ENCODE measurements at regions not wholly inside any gene's neighbourhood (a gene's known extent, or its start where the extent isn't known, plus 50 kb on each side); places are given as distances from the start of the nearest gene placed in this dataset.

DNA sequence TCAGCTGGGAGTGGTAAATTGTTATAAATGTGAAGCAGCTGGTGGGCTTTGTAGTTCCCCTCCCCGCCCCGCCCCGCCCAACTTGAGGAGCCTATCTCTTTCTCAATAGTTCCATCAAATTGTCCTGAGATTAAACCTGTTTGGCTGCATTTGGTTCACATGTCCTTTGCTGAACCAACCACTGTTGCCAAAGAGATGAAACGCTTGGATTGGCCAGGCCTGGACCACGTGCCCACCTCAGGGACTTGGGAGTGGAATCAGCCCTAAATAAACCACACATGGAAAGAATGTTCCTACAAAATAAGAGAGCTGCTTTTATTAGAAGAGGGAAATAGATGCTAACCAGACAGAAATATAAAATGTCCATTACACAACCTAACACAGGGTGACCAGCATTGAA is 424.9 kb upstream of the KAZN start:
- TF ChIP-seq, protein P1, sequence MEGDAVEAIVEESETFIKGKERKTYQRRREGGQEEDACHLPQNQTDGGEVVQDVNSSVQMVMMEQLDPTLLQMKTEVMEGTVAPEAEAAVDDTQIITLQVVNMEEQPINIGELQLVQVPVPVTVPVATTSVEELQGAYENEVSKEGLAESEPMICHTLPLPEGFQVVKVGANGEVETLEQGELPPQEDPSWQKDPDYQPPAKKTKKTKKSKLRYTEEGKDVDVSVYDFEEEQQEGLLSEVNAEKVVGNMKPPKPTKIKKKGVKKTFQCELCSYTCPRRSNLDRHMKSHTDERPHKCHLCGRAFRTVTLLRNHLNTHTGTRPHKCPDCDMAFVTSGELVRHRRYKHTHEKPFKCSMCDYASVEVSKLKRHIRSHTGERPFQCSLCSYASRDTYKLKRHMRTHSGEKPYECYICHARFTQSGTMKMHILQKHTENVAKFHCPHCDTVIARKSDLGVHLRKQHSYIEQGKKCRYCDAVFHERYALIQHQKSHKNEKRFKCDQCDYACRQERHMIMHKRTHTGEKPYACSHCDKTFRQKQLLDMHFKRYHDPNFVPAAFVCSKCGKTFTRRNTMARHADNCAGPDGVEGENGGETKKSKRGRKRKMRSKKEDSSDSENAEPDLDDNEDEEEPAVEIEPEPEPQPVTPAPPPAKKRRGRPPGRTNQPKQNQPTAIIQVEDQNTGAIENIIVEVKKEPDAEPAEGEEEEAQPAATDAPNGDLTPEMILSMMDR (IDR thresholded peaks at IDR 0.05; ENCODE audit: insufficient read depth, low read length, poor library complexity, severe bottlenecking) = no peak
- no peak for TF ChIP-seq EZH2phosphoT487 (conservative IDR thresholded peaks at IDR 0.05; ENCODE audit: low read length)

Measured in SU-DHL-6 (cell line).